ENCODE measurements at regions not wholly inside any gene's neighbourhood (a gene's known extent, or its start where the extent isn't known, plus 50 kb on each side); places are given as distances from the start of the nearest gene placed in this dataset.

DNA sequence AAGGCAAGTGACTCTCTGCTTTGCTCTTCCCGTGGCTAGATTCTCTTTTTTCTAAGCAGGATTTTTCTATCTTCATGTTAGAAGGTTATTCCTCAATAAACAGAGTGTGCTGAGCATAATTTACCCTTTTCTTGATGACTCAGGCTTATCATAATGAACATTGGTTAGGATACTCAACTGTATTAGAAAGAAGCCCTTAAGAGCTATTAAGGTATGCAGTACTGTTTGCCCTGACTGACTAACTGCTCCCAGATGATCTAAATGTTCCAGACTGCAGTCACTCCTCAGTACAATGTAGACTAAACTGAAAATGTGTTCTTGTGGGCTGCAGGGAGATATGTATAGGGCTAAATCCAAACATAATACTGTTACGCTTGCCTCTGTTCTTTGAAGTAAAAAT is 687.8 kb downstream of the NUP35 start:
- TF ChIP-seq EZH2 (IDR thresholded peaks at IDR 0.05; ENCODE audit: low read length) (no peak), CTCF (optimal IDR thresholded peaks at IDR 0.05 in 1 of 3, IDR thresholded peaks at IDR 0.05 in 1 of 3, conservative IDR thresholded peaks at IDR 0.05 in 1 of 3; ENCODE audit: extremely low read depth in 1 of 3, insufficient read depth in 2 of 3, low read length in 3 of 3) (no peak)

Data from keratinocyte (primary cell).